Adrenal gland (tissue), 9 donors: ENCODE measurements at regions not wholly inside any gene's neighbourhood (a gene's known extent, or its start where the extent isn't known, plus 50 kb on each side); places are given as distances from the start of the nearest gene placed in this dataset.
A peak's percentile ranks its signal among the peaks of the same experiment; 100 is the strongest.

Experiments
- DNase-seq, 7 donors: peaks; one replicate each; pipeline ENCODE4 v3.0.0-alpha.2; 2019 to 2020
- H3K27ac ChIP-seq, 5 donors: fragments of 200-600 bp; sonication (generic) in 4 of 5; 1 replicate in 3 of 5; 2 replicates in 2 of 5; pipeline versions ENCODE4 v1.5.1 to v1.8.0; 2016 to 2020; ENCODE audit warnings: mild to moderate bottlenecking in 1 of 5
- H3K27me3 ChIP-seq: fragments of 200-600 bp; 2 replicates; pipeline ENCODE4 v1.8.0; 2021
- H3K36me3 ChIP-seq, 2 donors: fragments of 200-600 bp; replicated peaks in 1 of 2; 1 replicate in 1 of 2; 2 replicates in 1 of 2; pipeline versions ENCODE4 v1.5.1 to v1.8.0; 2018 to 2022
- H3K4me1 ChIP-seq, 2 donors: fragments of 200-600 bp; replicated peaks in 1 of 2; 1 replicate in 1 of 2; 2 replicates in 1 of 2; pipeline versions ENCODE4 v1.5.1 to v1.8.0; 2018 to 2021
- H3K4me3 ChIP-seq, 4 donors: fragments of 200-600 bp; sonication (generic) in 3 of 4; one replicate each; pipeline ENCODE4 v1.5.1; 2016 to 2018
- H3K9me3 ChIP-seq, 3 donors: fragments of 200-600 bp; sonication (generic) in 1 of 3; replicated peaks in 1 of 3; 1 replicate in 2 of 3; 2 replicates in 1 of 3; pipeline versions ENCODE4 v1.5.1 to v1.8.0; 2016 to 2021
- POLR2A ChIP-seq, 2 donors: fragments of 450-650 bp; IDR thresholded peaks; one replicate each; pipeline ENCODE4 v1.6.1; 2017; ENCODE audit warnings: antibody characterized with exemption in 2 of 2, mild to moderate bottlenecking in 2 of 2, moderate library complexity in 1 of 2
- WGBS, 4 donors: extraction: QIAGEN DNeasy Blood & Tissue Kit in 2 of 4; methylation state at CpG; one replicate each; pipeline versions ENCODE4 v1.1.5 to v1.1.7; 2013 to 2017; 5-methylcytosine and 5-hydroxymethylcytosine counted together
- intact Hi-C, 2 donors: fragments of 100-400 bp; cut with DNase I; formaldehyde crosslinking; loops; one replicate each; pipeline versions ENCODE4 v1.14.1 to v1.15.0; 2022 to 2023
- TF ChIP-seq, protein P1 (sequence below), 6 experiments: fragments of 450-650 bp in 4 of 6; fragments of 200-600 bp in 2 of 6; sonication (generic) in 1 of 6; IDR thresholded peaks; 1 replicate in 5 of 6; 2 replicates in 1 of 6; pipeline versions ENCODE4 v1.5.1 to v1.8.0; 2016 to 2021; ENCODE audit warnings: antibody characterized with exemption in 6 of 6, mild to moderate bottlenecking in 2 of 6, moderate library complexity in 1 of 6
- donor health status: healthy with polysubstance abuse.
- donor health status: Bipolar disorder and iron deficiency.
- donor health status: DM: yes; HTN: yes; CAD: no.
- donor health status: DM: no; HTN: no; CAD: no.
- donor health status: DM: no; HTN: no; CAD: no.

DNA sequence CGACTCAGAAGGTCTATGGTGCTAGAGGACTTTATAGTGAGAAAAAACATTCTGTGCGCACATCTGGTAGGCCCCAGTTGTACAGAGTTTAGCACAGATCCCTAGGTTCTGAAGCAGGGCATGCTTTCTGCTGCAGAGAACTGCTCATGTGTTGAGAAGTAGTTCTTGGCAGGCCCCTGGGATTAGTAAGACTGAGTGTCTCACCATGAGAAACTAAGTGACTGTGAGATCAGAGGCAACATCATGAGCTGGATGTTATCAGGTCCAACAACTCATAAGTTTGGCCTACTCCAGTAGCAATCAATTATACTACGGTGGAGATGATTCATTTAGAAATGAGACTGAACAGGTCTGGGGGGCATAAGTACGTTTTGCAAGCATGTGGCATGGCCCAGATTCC lies 507.4 kb upstream of the KLF12 start:
- 78 to 89% (median 81%) methylated on average over 4 of the region's 4 CpGs for WGBS, 4 donors
- Histone ChIP-seq H3K4me3 (no peak overlapping the region), H3K27ac (no peak overlapping the region), H3K27me3 (no peaks in the 10 kb centered on the region), H3K4me1 (no peaks in the 10 kb centered on the region), H3K9me3 (no peaks in the 10 kb centered on the region), H3K36me3 (no peaks in the 10 kb centered on the region)
- peak in 2 of 7 donors; percentile 7 to 53 for DNase-seq
- intact Hi-C loops: no loop called here
- TF ChIP-seq, protein P1, sequence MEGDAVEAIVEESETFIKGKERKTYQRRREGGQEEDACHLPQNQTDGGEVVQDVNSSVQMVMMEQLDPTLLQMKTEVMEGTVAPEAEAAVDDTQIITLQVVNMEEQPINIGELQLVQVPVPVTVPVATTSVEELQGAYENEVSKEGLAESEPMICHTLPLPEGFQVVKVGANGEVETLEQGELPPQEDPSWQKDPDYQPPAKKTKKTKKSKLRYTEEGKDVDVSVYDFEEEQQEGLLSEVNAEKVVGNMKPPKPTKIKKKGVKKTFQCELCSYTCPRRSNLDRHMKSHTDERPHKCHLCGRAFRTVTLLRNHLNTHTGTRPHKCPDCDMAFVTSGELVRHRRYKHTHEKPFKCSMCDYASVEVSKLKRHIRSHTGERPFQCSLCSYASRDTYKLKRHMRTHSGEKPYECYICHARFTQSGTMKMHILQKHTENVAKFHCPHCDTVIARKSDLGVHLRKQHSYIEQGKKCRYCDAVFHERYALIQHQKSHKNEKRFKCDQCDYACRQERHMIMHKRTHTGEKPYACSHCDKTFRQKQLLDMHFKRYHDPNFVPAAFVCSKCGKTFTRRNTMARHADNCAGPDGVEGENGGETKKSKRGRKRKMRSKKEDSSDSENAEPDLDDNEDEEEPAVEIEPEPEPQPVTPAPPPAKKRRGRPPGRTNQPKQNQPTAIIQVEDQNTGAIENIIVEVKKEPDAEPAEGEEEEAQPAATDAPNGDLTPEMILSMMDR (IDR thresholded peaks at IDR 0.05): no peak
- TF ChIP-seq POLR2A (IDR thresholded peaks at IDR 0.05): no peak

DNA sequence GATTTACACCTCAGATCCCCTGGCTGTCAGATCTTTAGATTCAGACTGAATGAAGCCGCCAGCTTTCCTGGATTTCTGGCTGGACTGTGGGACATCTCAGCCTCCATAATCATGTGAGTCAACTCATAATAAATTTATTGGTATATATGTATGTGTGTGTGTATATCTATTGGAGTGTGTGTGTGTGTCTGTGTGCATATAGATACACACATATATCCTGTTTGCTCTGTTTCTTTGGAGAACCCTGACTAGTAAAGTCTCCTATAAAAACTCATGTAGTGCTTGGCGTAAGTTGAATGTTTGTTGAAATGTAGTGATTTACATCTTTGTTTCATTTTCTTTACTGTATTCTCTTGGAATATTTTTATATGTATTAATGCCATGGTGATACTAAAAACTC lies 499.5 kb upstream of the KLF12 start:
- intact Hi-C loops: no loop called here

DNA sequence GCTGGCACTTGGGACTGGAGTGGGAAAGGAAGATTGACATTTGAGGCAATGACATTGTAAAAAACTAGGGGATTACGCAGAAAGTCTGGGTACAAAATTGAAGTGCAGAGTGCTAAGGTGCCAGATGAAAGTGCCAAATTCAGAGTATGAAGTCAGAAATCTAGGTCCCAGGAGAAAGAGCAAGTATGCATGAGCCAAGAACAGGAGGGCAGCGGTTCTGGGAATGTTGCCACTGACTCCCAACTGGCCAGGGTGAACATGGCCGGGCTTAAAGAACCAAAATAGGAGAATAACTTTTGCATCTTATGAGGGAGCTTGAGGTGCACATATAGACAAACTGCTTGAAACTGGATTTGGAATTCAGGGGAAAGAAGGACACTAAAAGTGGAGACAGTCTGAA lies 495.8 kb upstream of the KLF12 start:
- H3K4me1 ChIP-seq: no peaks in the 10 kb centered on the region
- intact Hi-C loops: no loop called here
- H3K4me3 ChIP-seq: no peak overlapping the region
- H3K9me3 ChIP-seq: no peaks in the 10 kb centered on the region
- H3K27me3 ChIP-seq: no peaks in the 10 kb centered on the region
- TF ChIP-seq POLR2A (IDR thresholded peaks at IDR 0.05): no peak
- TF ChIP-seq, protein P1 (IDR thresholded peaks at IDR 0.05): no peak
- no peak overlapping the region for H3K27ac ChIP-seq
- no peaks in the 10 kb centered on the region for H3K36me3 ChIP-seq
- WGBS, 4 donors: 55 to 90% (median 71%) methylated on average over 3 of the region's 3 CpGs
- DNase-seq: no peak

More for the DNA sequence above, 499.5 kb upstream of the KLF12 start:
- no peak for DNase-seq
- no peak for TF ChIP-seq POLR2A (IDR thresholded peaks at IDR 0.05)
- TF ChIP-seq, protein P1 (IDR thresholded peaks at IDR 0.05): no peak
- no peaks in the 10 kb centered on the region for H3K27me3 ChIP-seq
- WGBS, 4 donors: 81 to 98% (median 94%) methylated on average over 2 of the region's 2 CpGs
- no peaks in the 10 kb centered on the region for H3K4me1 ChIP-seq
- no peak overlapping the region for H3K27ac ChIP-seq
- H3K9me3 ChIP-seq: no peaks in the 10 kb centered on the region
- H3K36me3 ChIP-seq: no peaks in the 10 kb centered on the region
- no peak overlapping the region for H3K4me3 ChIP-seq

DNA sequence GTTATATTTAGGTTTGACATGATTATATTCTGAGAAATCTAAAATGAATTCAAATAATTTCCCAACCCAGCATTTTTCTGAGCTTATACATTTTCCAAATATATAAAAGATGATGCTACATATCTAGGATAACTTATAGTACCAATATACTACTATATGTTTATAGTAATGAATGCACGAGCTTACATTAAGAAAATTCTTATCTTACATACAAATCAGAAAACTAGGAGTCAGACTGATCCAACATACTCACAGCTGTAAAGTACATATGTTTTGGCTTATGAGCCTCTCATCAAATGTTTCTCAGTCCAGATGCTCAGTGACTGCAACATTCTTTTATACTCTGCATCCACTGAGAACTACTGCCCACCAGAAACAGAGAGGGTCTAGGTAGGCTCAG lies 491.3 kb upstream of the KLF12 start:
- Histone ChIP-seq H3K9me3 (no peaks in the 10 kb centered on the region), H3K4me1 (no peaks in the 10 kb centered on the region), H3K36me3 (no peaks in the 10 kb centered on the region), H3K27ac (no peak overlapping the region), H3K4me3 (no peak overlapping the region), H3K27me3 (no peaks in the 10 kb centered on the region)
- WGBS, 4 donors: 70 to 83% (median 70%) methylated on average over 1 of the region's 1 CpG
- TF ChIP-seq, protein P1 (IDR thresholded peaks at IDR 0.05): no peak
- no peak for TF ChIP-seq POLR2A (IDR thresholded peaks at IDR 0.05)
- no peak for DNase-seq
- intact Hi-C loops: no loop called here
